Right lobe of liver (tissue), 6 donors: ENCODE measurements at regions not wholly inside any gene's neighbourhood (a gene's known extent, or its start where the extent isn't known, plus 50 kb on each side); places are given as distances from the start of the nearest gene placed in this dataset.

ENCODE experiments used
- ATAC-seq, 4 donors: fragments of 200-7000 bp; cut with Tn5 transposase; one replicate each; pipeline ENCODE4 v1.9.1; 2020; ENCODE audit warnings: mild to moderate bottlenecking in 4 of 4, moderate library complexity in 4 of 4
- DNase-seq, 3 donors: peaks; one replicate each; pipeline ENCODE4 v3.0.0-alpha.2; 2020
- H3K27ac ChIP-seq, 3 donors: fragments of 200-600 bp; one replicate each; pipeline ENCODE4 v1.8.0; 2022
- H3K27me3 ChIP-seq, 2 donors: fragments of 200-600 bp; one replicate each; pipeline ENCODE4 v1.8.0; 2022
- H3K36me3 ChIP-seq, 4 donors: fragments of 200-600 bp; sonication (generic) in 1 of 4; one replicate each; pipeline versions ENCODE4 v1.5.1 to v1.8.0; 2017 to 2022; ENCODE audit warnings: control low read depth in 1 of 4
- H3K4me1 ChIP-seq, 4 donors: fragments of 200-600 bp; sonication (generic) in 1 of 4; one replicate each; pipeline versions ENCODE4 v1.5.1 to v1.8.0; 2017 to 2022; ENCODE audit warnings: control low read depth in 1 of 4
- H3K4me3 ChIP-seq, 3 donors: fragments of 200-600 bp; one replicate each; pipeline ENCODE4 v1.8.0; 2022
- H3K9me3 ChIP-seq, 4 donors: fragments of 200-600 bp; sonication (generic) in 1 of 4; one replicate each; pipeline versions ENCODE4 v1.5.1 to v1.8.0; 2017 to 2022; ENCODE audit warnings: control low read depth in 1 of 4
- POLR2A ChIP-seq: fragments of 450-650 bp; IDR thresholded peaks from one replicate; pipeline ENCODE4 v1.6.1; 2017; ENCODE audit warnings: antibody characterized with exemption, mild to moderate bottlenecking
- WGBS: methylation state at CpG from one replicate; pipeline ENCODE4 v1.1.6; 2018; ENCODE audit warnings: low coverage, low lambda C conversion rate; ENCODE audit not compliant: insufficient coverage; ENCODE audit errors: missing lambda C conversion rate; 5-methylcytosine and 5-hydroxymethylcytosine counted together
- intact Hi-C, 2 donors: fragments of 100-400 bp; cut with DNase I; formaldehyde crosslinking; loops; one replicate each; pipeline versions ENCODE4 v1.11.2 to v1.14.1; 2022
- TF ChIP-seq, protein P1 (sequence below), 4 donors: fragments of 200-600 bp in 3 of 4; fragments of 450-650 bp in 1 of 4; IDR thresholded peaks; one replicate each; pipeline versions ENCODE4 v1.5.1 to v1.8.0; 2016 to 2022; ENCODE audit warnings: antibody characterized with exemption in 4 of 4, mild to moderate bottlenecking in 2 of 4
- donor health status: DM: no; HTN: yes; CAD: no.
- donor health status: DM: no; HTN: no; CAD: no.
- donor health status: DM: no; HTN: no; CAD: no.
- donor health status: DM: no; HTN: yes; CAD: no.
- donor health status: DM: no; HTN: yes; CAD: no.

DNA sequence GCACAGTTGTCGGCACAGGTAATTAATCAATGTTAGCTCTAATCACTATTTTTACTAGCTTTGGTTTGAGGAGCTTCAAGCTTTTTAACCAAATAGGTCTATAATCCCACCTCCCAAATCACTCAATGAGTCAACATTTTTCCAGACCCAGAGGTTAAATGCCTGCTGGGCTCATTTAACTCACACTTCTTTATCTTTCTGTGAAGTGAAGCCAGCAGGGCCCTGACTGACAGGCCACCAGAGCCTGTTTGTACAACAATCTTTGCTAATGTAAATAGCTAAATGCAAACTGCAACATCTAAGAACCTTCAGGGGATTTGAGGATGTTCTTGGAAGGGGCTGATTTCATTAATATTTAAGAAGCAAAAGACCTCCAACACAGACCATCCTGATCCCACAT, 98.4 kb upstream of the NREP start:
- Histone ChIP-seq H3K9me3 (no peaks in the 10 kb centered on the region), H3K27ac (no peak overlapping the region), H3K36me3 (no peaks in the 10 kb centered on the region), H3K4me3 (no peak overlapping the region), H3K4me1 (no peaks in the 10 kb centered on the region), H3K27me3 (no peaks in the 10 kb centered on the region)
- no peak for TF ChIP-seq POLR2A
- TF ChIP-seq, protein P1, sequence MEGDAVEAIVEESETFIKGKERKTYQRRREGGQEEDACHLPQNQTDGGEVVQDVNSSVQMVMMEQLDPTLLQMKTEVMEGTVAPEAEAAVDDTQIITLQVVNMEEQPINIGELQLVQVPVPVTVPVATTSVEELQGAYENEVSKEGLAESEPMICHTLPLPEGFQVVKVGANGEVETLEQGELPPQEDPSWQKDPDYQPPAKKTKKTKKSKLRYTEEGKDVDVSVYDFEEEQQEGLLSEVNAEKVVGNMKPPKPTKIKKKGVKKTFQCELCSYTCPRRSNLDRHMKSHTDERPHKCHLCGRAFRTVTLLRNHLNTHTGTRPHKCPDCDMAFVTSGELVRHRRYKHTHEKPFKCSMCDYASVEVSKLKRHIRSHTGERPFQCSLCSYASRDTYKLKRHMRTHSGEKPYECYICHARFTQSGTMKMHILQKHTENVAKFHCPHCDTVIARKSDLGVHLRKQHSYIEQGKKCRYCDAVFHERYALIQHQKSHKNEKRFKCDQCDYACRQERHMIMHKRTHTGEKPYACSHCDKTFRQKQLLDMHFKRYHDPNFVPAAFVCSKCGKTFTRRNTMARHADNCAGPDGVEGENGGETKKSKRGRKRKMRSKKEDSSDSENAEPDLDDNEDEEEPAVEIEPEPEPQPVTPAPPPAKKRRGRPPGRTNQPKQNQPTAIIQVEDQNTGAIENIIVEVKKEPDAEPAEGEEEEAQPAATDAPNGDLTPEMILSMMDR (IDR thresholded peaks at IDR 0.05), result no peak
- intact Hi-C loops, result no loop called here
- no peak for DNase-seq
- no peak for ATAC-seq
- WGBS, result 86% methylated on average over 1 of the region's 1 CpG

DNA sequence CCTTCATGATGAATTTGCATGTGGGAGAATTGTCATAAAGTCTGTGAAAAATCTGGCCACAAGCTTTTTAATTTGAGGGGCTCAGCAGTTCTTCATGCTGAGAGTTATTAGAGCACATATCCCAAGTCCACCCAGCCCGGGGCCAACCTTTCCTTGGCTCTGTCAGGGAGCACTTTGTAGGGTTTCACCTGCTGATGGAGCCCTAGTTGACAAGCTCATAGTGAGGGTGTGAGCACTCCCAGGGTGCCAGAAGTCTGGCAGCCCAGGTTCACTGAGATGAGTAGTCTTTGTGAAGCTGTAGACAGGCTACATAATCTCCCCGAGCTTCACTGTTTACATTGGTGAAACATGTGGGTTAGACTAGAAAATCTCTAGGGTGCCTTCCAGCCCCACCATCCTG, 97.2 kb upstream of the NREP start:
- no peaks in the 10 kb centered on the region for H3K27me3 ChIP-seq
- no peak overlapping the region for H3K4me3 ChIP-seq
- 57% methylated on average over 2 of the region's 2 CpGs for WGBS
- intact Hi-C loops, result no loop called here
- TF ChIP-seq, protein P1 (IDR thresholded peaks at IDR 0.05), result no peak
- TF ChIP-seq POLR2A, result no peak
- ATAC-seq (no peak), DNase-seq (no peak)
- H3K27ac ChIP-seq, result no peak overlapping the region
- no peaks in the 10 kb centered on the region for H3K36me3 ChIP-seq
- no peaks in the 10 kb centered on the region for H3K9me3 ChIP-seq
- H3K4me1 ChIP-seq, result no peaks in the 10 kb centered on the region

DNA sequence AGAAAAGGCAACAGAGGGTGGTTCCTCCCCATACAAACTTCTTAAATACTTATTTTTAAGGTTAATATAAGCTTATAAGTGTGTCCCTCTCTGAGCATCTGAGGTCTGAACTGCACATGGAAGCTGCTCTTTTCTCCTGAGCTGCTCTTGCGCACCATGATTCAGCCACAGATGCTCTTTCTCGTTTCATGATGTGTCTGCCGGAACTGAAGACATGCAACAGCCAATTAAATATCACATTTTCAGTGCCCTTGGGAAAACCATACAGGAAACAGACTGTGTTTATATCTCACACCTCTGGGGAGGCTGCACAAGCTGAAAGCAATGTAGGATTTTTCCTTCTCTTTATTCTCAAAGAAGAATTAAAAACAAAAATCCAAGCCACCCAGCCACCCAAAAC, 96.8 kb upstream of the NREP start:
- Histone ChIP-seq H3K27ac (no peak overlapping the region), H3K4me1 (no peaks in the 10 kb centered on the region), H3K9me3 (no peaks in the 10 kb centered on the region), H3K36me3 (no peaks in the 10 kb centered on the region), H3K27me3 (no peaks in the 10 kb centered on the region), H3K4me3 (no peak overlapping the region)
- ATAC-seq (no peak), DNase-seq (no peak)
- TF ChIP-seq POLR2A, result no peak
- TF ChIP-seq, protein P1 (IDR thresholded peaks at IDR 0.05), result no peak
- intact Hi-C loops, result no loop called here
- 56% methylated on average over 3 of the region's 3 CpGs for WGBS

DNA sequence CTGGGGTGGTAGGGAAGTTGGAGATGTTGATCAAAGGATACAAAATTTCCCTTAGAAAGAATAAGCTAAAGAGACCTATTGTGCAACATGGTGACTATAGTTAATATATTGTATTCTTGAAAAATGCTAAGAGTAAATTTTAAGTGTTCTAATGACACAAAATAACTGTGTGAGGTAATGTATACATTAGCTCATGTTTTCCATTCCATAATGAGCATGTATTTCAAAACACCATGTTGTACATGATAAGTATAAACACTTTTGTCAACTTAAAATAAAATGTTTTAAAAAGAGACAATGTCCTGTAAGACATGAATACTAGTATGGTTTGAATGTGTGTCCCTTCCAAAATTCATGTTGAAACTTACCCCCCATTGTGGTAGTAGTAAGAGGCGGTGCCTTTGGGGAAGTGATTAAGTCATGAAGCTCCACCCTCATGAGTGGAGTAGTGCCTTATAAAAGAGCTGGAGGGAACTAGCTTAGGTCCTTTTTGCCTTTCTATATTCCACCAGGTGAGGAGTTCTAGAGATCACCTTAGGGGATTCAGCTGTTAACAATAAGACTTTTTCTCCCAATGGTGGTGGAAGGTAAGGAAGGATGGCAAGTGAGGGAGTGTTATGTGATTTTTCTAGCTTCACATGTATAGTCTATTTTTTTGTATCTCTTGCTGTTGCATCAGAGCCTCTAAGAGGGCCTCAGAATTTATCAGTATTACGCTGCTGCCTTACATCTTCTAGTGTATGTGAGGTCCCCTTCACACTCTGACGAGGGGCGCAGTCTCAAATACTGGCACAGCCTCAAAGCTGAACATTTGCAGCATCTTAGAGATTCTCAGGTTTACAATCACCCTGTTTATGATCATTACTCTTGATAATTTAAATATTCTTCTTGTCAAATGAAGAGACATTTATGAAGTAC, 94.9 kb upstream of the NREP start:
- Histone ChIP-seq H3K4me1 (no peaks in the 10 kb centered on the region), H3K4me3 (no peak overlapping the region), H3K27ac (no peak overlapping the region), H3K9me3 (no peaks in the 10 kb centered on the region), H3K36me3 (no peaks in the 10 kb centered on the region), H3K27me3 (no peaks in the 10 kb centered on the region)
- ATAC-seq, result no peak
- TF ChIP-seq POLR2A, result no peak
- TF ChIP-seq, protein P1 (IDR thresholded peaks at IDR 0.05), result no peak
- intact Hi-C loops, result no loop called here
- WGBS, result 83% methylated on average over 4 of the region's 4 CpGs
- no peak for DNase-seq
